SK-N-SH (cell line): ENCODE measurements at regions not wholly inside any gene's neighbourhood (a gene's known extent, or its start where the extent isn't known, plus 50 kb on each side); places are given as distances from the start of the nearest gene placed in this dataset.

ENCODE experiments used
- CTCF ChIA-PET: fragments of 300-600, 350-600 bp; formaldehyde crosslinking; extraction: SDS; loops from one replicate; lab custom pipeline; 2021; lab: Yijun Ruan, JAX
- POLR2A ChIA-PET: fragments of 350-600 bp; sonication (Branson Sonifier 250); formaldehyde crosslinking; extraction: SDS; loops from one replicate; lab custom pipeline; 2020; ENCODE audit warnings: antibody characterized with exemption, inconsistent platforms; lab: Yijun Ruan, JAX
- DNase-seq: peaks from one replicate; pipeline ENCODE4 v3.0.0; 2012
- H2AFZ ChIP-seq: fragments of 200-600 bp; sonication (generic); 2 replicates; pipeline ENCODE4 v1.8.1; 2016; ENCODE audit warnings: antibody characterized with exemption, mild to moderate bottlenecking, low read depth
- H3F3A ChIP-seq: fragments of 200-600 bp; sonication (generic); replicated peaks from 2 replicates; pipeline ENCODE3; 2016; ENCODE audit warnings: antibody characterized with exemption, mild to moderate bottlenecking; ENCODE audit not compliant: insufficient read depth
- H3K27ac ChIP-seq, 2 experiments: fragments of 200-500 bp in 1 of 2; fragments of 200-600 bp in 1 of 2; sonication (Bioruptor generic) in 1 of 2; sonication (generic), shearing (Covaris generic) in 1 of 2; 2 replicates each; pipeline versions ENCODE4 v1.5.1 to v1.6.1; 2014 to 2016; ENCODE audit warnings: low read depth in 2 of 2, inconsistent platforms in 1 of 2, low read length in 1 of 2, mild to moderate bottlenecking in 1 of 2, mixed read lengths in 1 of 2
- H3K27me3 ChIP-seq: fragments of 200-600 bp; sonication (generic), shearing (Covaris generic); 2 replicates; pipeline ENCODE4 v1.6.1; 2016; ENCODE audit warnings: mixed run types; ENCODE audit not compliant: insufficient read depth
- H3K36me3 ChIP-seq, 2 experiments: fragments of 200-500 bp in 1 of 2; fragments of 200-600 bp in 1 of 2; sonication (Bioruptor generic) in 1 of 2; sonication (generic) in 1 of 2; replicated peaks in 1 of 2; 2 replicates each; pipeline versions ENCODE3 to v1.5.1; 2014 to 2016; ENCODE audit warnings: low read length in 1 of 2, mild to moderate bottlenecking in 1 of 2; ENCODE audit not compliant: insufficient read depth in 2 of 2, control insufficient read depth in 1 of 2
- H3K4me1 ChIP-seq, 2 experiments: fragments of 200-500 bp in 1 of 2; fragments of 200-600 bp in 1 of 2; sonication (Bioruptor generic) in 1 of 2; sonication (generic), shearing (Covaris generic) in 1 of 2; 2 replicates each; pipeline versions ENCODE4 v1.5.1 to v1.6.1; 2014 to 2016; ENCODE audit warnings: low read depth in 1 of 2, low read length in 1 of 2, mixed run types in 1 of 2; ENCODE audit not compliant: insufficient read depth in 2 of 2, control insufficient read depth in 1 of 2
- H3K4me2 ChIP-seq: fragments of 200-600 bp; sonication (generic), shearing (Covaris generic); 2 replicates; pipeline ENCODE4 v1.6.1; 2017; ENCODE audit warnings: mixed run types
- H3K4me3 ChIP-seq, 2 experiments: fragments of 200-500 bp in 1 of 2; fragments of 200-600 bp in 1 of 2; sonication (Bioruptor generic) in 1 of 2; sonication (generic), shearing (Covaris generic) in 1 of 2; 2 replicates each; pipeline versions ENCODE4 v1.5.1 to v1.8.1; 2014 to 2016; ENCODE audit warnings: low read depth in 2 of 2, inconsistent platforms in 1 of 2, low read length in 1 of 2, mild to moderate bottlenecking in 1 of 2, mixed read lengths in 1 of 2, moderate library complexity in 1 of 2
- H3K79me2 ChIP-seq: fragments of 200-600 bp; sonication (generic); 2 replicates; pipeline ENCODE4 v1.8.1; 2017; ENCODE audit warnings: mild to moderate bottlenecking; ENCODE audit not compliant: insufficient read depth
- H3K9ac ChIP-seq: fragments of 200-600 bp; sonication (generic); 2 replicates; pipeline ENCODE4 v1.6.1; 2017; ENCODE audit warnings: mixed run types
- H3K9me2 ChIP-seq: fragments of 200-600 bp; sonication (generic); 2 replicates; pipeline ENCODE4 v1.6.1; 2017; ENCODE audit warnings: mixed run types
- H3K9me3 ChIP-seq: fragments of 200-600 bp; sonication (generic); 2 replicates; pipeline ENCODE4 v1.6.1; 2017; ENCODE audit warnings: mixed run types, mild to moderate bottlenecking, moderate library complexity
- H4K20me1 ChIP-seq: fragments of 200-600 bp; sonication (generic); 2 replicates; pipeline ENCODE4 v1.6.1; 2017; ENCODE audit warnings: mild to moderate bottlenecking, mixed run types; ENCODE audit not compliant: insufficient read depth
- EP300 ChIP-seq, 2 experiments: IDR thresholded peaks; 2 replicates each; pipeline versions ENCODE4 v1.4.0 to v1.6.1; 2012; ENCODE audit warnings: borderline replicate concordance in 1 of 2, low read depth in 1 of 2, low read length in 1 of 2
- FOSL2 ChIP-seq: IDR thresholded peaks from 2 replicates; pipeline ENCODE4 v1.4.0; 2012; ENCODE audit warnings: low read depth, mild to moderate bottlenecking, moderate library complexity, borderline replicate concordance
- MXI1 ChIP-seq: IDR thresholded peaks from 2 replicates; pipeline ENCODE4 v1.6.1; 2012; ENCODE audit warnings: mild to moderate bottlenecking, low read depth, low read length, improper control_type of control experiment
- NFIC ChIP-seq: IDR thresholded peaks from 2 replicates; pipeline ENCODE4 v1.4.0; 2012; ENCODE audit warnings: borderline replicate concordance
- NRF1 ChIP-seq: IDR thresholded peaks from 2 replicates; pipeline ENCODE4 v1.6.1; 2012; ENCODE audit warnings: low read depth, mild to moderate bottlenecking, low read length
- RCOR1 ChIP-seq: fragments of 150-350 bp; IDR thresholded peaks from 2 replicates; pipeline ENCODE4 v1.6.1; 2017; ENCODE audit warnings: antibody characterized with exemption, low read length
- RXRA ChIP-seq: IDR thresholded peaks from 2 replicates; pipeline ENCODE4 v1.4.0; 2012; ENCODE audit warnings: low read depth, mild to moderate bottlenecking, borderline replicate concordance
- SMC3 ChIP-seq: IDR thresholded peaks from 2 replicates; pipeline ENCODE4 v1.6.1; 2012; ENCODE audit warnings: low read depth, low read length, improper control_type of control experiment
- TAF1 ChIP-seq: IDR thresholded peaks from 2 replicates; pipeline ENCODE4 v1.6.1; 2012; ENCODE audit warnings: low read depth, mild to moderate bottlenecking, low read length, moderate library complexity, borderline replicate concordance
- YY1 ChIP-seq: IDR thresholded peaks from 2 replicates; pipeline ENCODE4 v1.4.0; 2012; ENCODE audit warnings: low read depth, mild to moderate bottlenecking
- WGBS: methylation state at CpG from one replicate; pipeline ENCODE4 v1.1.6; 2017; ENCODE audit warnings: low lambda C conversion rate; 5-methylcytosine and 5-hydroxymethylcytosine counted together
- TF ChIP-seq, protein P1 (sequence below): IDR thresholded peaks from 2 replicates; pipeline ENCODE4 v1.4.0; 2012; ENCODE audit warnings: low read depth, borderline replicate concordance
- TF ChIP-seq, protein P2 (sequence below): IDR thresholded peaks from 2 replicates; pipeline ENCODE4 v1.4.0; 2012; ENCODE audit warnings: low read depth
- TF ChIP-seq, protein P3 (sequence below): IDR thresholded peaks from 2 replicates; pipeline ENCODE4; 2012
- TF ChIP-seq, protein P4 (sequence below): fragments of 150-350 bp; IDR thresholded peaks from 2 replicates; pipeline ENCODE4 v1.6.1; 2016; ENCODE audit warnings: mild to moderate bottlenecking, low read depth, low read length
- TF ChIP-seq, protein P5 (sequence below): fragments of 150-350 bp; IDR thresholded peaks from 2 replicates; pipeline ENCODE4 v1.6.1; 2017; ENCODE audit warnings: antibody characterized with exemption, low read length, low read depth, borderline replicate concordance

DNA sequence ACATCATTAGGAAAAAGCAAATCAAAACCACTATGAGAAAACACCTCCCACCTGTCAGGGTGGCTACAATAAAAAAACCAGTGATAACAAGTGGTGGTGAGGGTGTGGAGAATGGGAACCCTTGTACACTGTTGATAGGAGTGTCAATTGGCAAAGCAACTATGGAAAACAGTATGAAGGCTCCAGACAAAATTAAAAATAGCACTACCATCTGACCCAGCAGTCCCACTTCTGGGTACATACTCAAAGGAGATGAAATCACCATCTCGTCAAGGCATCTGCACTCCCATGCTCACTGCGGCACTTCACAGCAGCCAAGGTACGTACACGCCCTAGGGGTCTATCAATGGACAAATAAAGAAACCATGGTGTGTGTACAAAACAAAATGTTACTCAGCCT, 715.1 kb downstream of the UQCRFS1 start:
- TF ChIP-seq YY1, result no peak
- no peak for TF ChIP-seq SMC3
- TF ChIP-seq, protein P1, sequence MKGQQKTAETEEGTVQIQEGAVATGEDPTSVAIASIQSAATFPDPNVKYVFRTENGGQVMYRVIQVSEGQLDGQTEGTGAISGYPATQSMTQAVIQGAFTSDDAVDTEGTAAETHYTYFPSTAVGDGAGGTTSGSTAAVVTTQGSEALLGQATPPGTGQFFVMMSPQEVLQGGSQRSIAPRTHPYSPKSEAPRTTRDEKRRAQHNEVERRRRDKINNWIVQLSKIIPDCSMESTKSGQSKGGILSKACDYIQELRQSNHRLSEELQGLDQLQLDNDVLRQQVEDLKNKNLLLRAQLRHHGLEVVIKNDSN, result no peak
- TF ChIP-seq, protein P2, sequence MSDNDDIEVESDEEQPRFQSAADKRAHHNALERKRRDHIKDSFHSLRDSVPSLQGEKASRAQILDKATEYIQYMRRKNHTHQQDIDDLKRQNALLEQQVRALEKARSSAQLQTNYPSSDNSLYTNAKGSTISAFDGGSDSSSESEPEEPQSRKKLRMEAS, result no peak
- TF ChIP-seq EP300 (IDR thresholded peaks at IDR 0.05; ENCODE audit: borderline replicate concordance in 1 of 2, low read depth in 1 of 2, low read length in 1 of 2), result no peak
- no peak for TF ChIP-seq NRF1
- no peak for TF ChIP-seq TAF1
- TF ChIP-seq NFIC, result no peak
- TF ChIP-seq, protein P3, sequence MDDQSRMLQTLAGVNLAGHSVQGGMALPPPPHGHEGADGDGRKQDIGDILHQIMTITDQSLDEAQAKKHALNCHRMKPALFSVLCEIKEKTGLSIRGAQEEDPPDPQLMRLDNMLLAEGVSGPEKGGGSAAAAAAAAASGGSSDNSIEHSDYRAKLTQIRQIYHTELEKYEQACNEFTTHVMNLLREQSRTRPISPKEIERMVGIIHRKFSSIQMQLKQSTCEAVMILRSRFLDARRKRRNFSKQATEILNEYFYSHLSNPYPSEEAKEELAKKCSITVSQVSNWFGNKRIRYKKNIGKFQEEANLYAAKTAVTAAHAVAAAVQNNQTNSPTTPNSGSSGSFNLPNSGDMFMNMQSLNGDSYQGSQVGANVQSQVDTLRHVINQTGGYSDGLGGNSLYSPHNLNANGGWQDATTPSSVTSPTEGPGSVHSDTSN, result no peak
- TF ChIP-seq FOSL2, result no peak
- TF ChIP-seq, protein P4, sequence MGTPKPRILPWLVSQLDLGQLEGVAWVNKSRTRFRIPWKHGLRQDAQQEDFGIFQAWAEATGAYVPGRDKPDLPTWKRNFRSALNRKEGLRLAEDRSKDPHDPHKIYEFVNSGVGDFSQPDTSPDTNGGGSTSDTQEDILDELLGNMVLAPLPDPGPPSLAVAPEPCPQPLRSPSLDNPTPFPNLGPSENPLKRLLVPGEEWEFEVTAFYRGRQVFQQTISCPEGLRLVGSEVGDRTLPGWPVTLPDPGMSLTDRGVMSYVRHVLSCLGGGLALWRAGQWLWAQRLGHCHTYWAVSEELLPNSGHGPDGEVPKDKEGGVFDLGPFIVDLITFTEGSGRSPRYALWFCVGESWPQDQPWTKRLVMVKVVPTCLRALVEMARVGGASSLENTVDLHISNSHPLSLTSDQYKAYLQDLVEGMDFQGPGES, result no peak
- TF ChIP-seq RCOR1, result no peak
- TF ChIP-seq, protein P5, sequence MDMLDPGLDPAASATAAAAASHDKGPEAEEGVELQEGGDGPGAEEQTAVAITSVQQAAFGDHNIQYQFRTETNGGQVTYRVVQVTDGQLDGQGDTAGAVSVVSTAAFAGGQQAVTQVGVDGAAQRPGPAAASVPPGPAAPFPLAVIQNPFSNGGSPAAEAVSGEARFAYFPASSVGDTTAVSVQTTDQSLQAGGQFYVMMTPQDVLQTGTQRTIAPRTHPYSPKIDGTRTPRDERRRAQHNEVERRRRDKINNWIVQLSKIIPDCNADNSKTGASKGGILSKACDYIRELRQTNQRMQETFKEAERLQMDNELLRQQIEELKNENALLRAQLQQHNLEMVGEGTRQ, result no peak
- TF ChIP-seq RXRA, result no peak
- no peak for TF ChIP-seq MXI1
- Histone ChIP-seq H3K27me3 (peaks cover 11% of the 10 kb centered on the region; the same call in 1 of the 2 replicates), H3K9me3 (no peaks in the 10 kb centered on the region), H3K4me1 (no peaks in the 10 kb centered on the region), H3K79me2 (no peaks in the 10 kb centered on the region), H3K9me2 (no peaks in the 10 kb centered on the region), H3K36me3 (no peaks in the 10 kb centered on the region), H3K27ac (no peak overlapping the region), H4K20me1 (no peaks in the 10 kb centered on the region), H2AFZ (no peak overlapping the region), H3K4me3 (no peak overlapping the region), H3F3A (no peaks in the 10 kb centered on the region), H3K4me2 (no peak overlapping the region), H3K9ac (no peak overlapping the region)
- CTCF ChIA-PET, result no interaction called here
- POLR2A ChIA-PET, result no interaction called here
- DNase-seq, result no peak
- WGBS, result 18% methylated on average over 4 of the region's 4 CpGs
